ENCODE measurements at regions not wholly inside any gene's neighbourhood (a gene's known extent, or its start where the extent isn't known, plus 50 kb on each side); places are given as distances from the start of the nearest gene placed in this dataset.

GRCh38 chr10:113967126-113967525 is 76.5 kb upstream of the ADRB1 start:
- Histone ChIP-seq H3K27ac (no peak overlapping the region), H3K4me1 (peaks cover 0 to 19% of the 10 kb centered on the region in 2 donors), H3K4me3 (no peak overlapping the region), H3K27me3 (no peaks in the 10 kb centered on the region), H3K36me3 (no peaks in the 10 kb centered on the region), H3K9me3 (peaks cover 0 to 2% of the 10 kb centered on the region in 2 donors)
- DNase-seq = no peak
- TF ChIP-seq, protein P1, sequence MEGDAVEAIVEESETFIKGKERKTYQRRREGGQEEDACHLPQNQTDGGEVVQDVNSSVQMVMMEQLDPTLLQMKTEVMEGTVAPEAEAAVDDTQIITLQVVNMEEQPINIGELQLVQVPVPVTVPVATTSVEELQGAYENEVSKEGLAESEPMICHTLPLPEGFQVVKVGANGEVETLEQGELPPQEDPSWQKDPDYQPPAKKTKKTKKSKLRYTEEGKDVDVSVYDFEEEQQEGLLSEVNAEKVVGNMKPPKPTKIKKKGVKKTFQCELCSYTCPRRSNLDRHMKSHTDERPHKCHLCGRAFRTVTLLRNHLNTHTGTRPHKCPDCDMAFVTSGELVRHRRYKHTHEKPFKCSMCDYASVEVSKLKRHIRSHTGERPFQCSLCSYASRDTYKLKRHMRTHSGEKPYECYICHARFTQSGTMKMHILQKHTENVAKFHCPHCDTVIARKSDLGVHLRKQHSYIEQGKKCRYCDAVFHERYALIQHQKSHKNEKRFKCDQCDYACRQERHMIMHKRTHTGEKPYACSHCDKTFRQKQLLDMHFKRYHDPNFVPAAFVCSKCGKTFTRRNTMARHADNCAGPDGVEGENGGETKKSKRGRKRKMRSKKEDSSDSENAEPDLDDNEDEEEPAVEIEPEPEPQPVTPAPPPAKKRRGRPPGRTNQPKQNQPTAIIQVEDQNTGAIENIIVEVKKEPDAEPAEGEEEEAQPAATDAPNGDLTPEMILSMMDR (IDR thresholded peaks at IDR 0.05) = no peak
- no peak for ATAC-seq
- intact Hi-C loops (cut with DNase I) = no loop called here

DNA sequence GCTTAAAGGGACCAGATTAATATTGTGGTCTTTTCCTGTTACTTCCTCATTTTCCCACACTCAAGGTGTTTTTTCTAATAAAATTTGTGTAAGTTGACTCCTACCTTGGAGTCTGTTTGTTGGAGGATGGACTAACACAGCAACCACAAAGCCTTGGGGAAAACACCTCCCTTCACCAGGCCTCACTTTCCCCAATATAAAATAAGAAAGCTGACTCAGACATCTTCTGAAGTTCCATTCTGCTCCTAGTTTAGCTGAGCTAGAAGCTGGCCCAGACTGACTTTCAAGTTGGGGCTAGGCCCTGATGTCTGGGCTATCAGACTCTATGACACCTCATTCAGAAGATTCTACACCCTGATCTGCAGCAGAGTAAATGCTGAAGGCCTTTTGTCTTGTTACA is 73.0 kb upstream of the ADRB1 start:
- Histone ChIP-seq H3K36me3 (no peaks in the 10 kb centered on the region), H3K4me1 (peaks cover 0 to 8% of the 10 kb centered on the region in 2 donors), H3K9me3 (peaks cover 0 to 4% of the 10 kb centered on the region in 2 donors), H3K27me3 (no peaks in the 10 kb centered on the region), H3K4me3 (no peak overlapping the region), H3K27ac (no peak overlapping the region)
- DNase-seq (no peak), ATAC-seq (no peak)
- TF ChIP-seq, protein P1 (IDR thresholded peaks at IDR 0.05) = no peak
- intact Hi-C loops (cut with DNase I) = no loop called here

GRCh38 chr10:113971349-113971973 is 72.2 kb upstream of the ADRB1 start:
- H3K27ac ChIP-seq = no peak overlapping the region
- TF ChIP-seq, protein P1 (IDR thresholded peaks at IDR 0.05) = no peak
- ATAC-seq = no peak
- intact Hi-C loops (cut with DNase I) = no loop called here
- no peaks in the 10 kb centered on the region for H3K27me3 ChIP-seq
- DNase-seq = no peak
- H3K9me3 ChIP-seq = peaks cover 0 to 4% of the 10 kb centered on the region in 2 donors
- H3K36me3 ChIP-seq = no peaks in the 10 kb centered on the region
- H3K4me1 ChIP-seq = no peaks in the 10 kb centered on the region
- no peak overlapping the region for H3K4me3 ChIP-seq

GRCh38 chr10:113977174-113977573 is 66.5 kb upstream of the ADRB1 start:
- no peak overlapping the region for H3K27ac ChIP-seq
- no peaks in the 10 kb centered on the region for H3K27me3 ChIP-seq
- no peaks in the 10 kb centered on the region for H3K4me1 ChIP-seq
- DNase-seq (no peak), ATAC-seq (no peak)
- intact Hi-C loops (cut with DNase I) = no loop called here
- TF ChIP-seq, protein P1 (IDR thresholded peaks at IDR 0.05) = no peak
- H3K4me3 ChIP-seq = no peak overlapping the region
- H3K9me3 ChIP-seq = peaks cover 0 to 2% of the 10 kb centered on the region in 2 donors
- no peaks in the 10 kb centered on the region for H3K36me3 ChIP-seq

DNA sequence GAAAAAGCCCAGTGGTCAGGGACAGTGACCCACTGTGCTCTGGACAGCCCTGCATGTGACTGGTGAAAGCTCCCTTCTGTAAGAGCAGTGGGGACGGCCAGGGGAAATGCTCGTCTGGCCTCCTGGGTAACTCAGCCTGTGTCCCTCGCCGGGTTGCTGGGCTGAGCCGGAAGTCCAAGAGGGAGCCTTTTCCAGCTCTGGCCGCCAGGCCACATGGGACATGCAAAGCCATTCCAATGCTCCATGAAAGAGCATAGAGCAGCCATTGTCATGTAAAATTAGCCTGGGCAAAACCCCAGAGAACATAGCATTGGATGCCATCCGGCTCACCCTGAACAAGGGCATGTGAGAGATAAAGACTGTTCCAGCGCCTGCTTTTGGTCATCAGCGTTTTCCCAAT is 64.9 kb upstream of the ADRB1 start:
- Histone ChIP-seq H3K27me3 (no peaks in the 10 kb centered on the region), H3K36me3 (no peaks in the 10 kb centered on the region), H3K9me3 (no peaks in the 10 kb centered on the region), H3K4me1 (peaks cover 6 to 9% of the 10 kb centered on the region in 2 donors), H3K27ac (no peak overlapping the region), H3K4me3 (no peak overlapping the region)
- ATAC-seq (no peak), DNase-seq (no peak)
- intact Hi-C loops (cut with DNase I) = no loop called here
- TF ChIP-seq, protein P1 (IDR thresholded peaks at IDR 0.05) = no peak

All from left lung (tissue), 4 donors.